OCI-LY7 (cell line): ENCODE measurements at regions not wholly inside any gene's neighbourhood (a gene's known extent, or its start where the extent isn't known, plus 50 kb on each side); places are given as distances from the start of the nearest gene placed in this dataset.
A peak's percentile ranks its signal among the peaks of the same experiment; 100 is the strongest.

Experiments used
- BruUV-seq: library from RNA; stranded (reverse); fragments of 400-500 nt; replicated peaks from 2 replicates; lab custom pipeline; 2021; lab: Mats Ljungman, UMichigan
- CTCF ChIA-PET: fragments of 300-600 bp; sonication (Branson Sonifier 250); formaldehyde crosslinking; loops from one replicate; lab custom pipeline; 2022; ENCODE audit warnings: antibody characterized with exemption; ENCODE audit not compliant: unreplicated experiment; lab: Charles Lee
- POLR2A ChIA-PET: fragments of 300-600 bp; sonication (Branson Sonifier 250); formaldehyde crosslinking; loops from one replicate; lab custom pipeline; 2022; ENCODE audit warnings: antibody characterized with exemption; lab: Charles Lee
- DNase-seq: peaks from one replicate; pipeline ENCODE4 v3.0.0-alpha.2; 2015; ENCODE audit warnings: low spot score
- H2AFZ ChIP-seq: fragments of 200-600 bp; sonication (generic), shearing (Covaris generic); 2 replicates; pipeline ENCODE4 v1.6.1; 2014; ENCODE audit warnings: mild to moderate bottlenecking, antibody characterized with exemption, low read length, moderate library complexity
- H3K27ac ChIP-seq: fragments of 200-600 bp; sonication (generic); 2 replicates; pipeline ENCODE4 v1.5.1; 2014; ENCODE audit warnings: mixed run types, low read depth, mild to moderate bottlenecking, moderate library complexity, low read length, inconsistent platforms; ENCODE audit not compliant: poor library complexity, severe bottlenecking
- H3K36me3 ChIP-seq: fragments of 200-600 bp; sonication (generic); 2 replicates; pipeline ENCODE4 v1.6.1; 2014; ENCODE audit warnings: mild to moderate bottlenecking, antibody characterized with exemption, low read length, moderate library complexity, mixed read lengths; ENCODE audit not compliant: insufficient read depth
- H3K4me1 ChIP-seq: fragments of 200-600 bp; sonication (generic); 2 replicates; pipeline ENCODE4 v1.5.1; 2014; ENCODE audit warnings: mild to moderate bottlenecking, low read length; ENCODE audit not compliant: insufficient read depth, poor library complexity, severe bottlenecking
- H3K4me2 ChIP-seq: fragments of 200-600 bp; sonication (generic); 2 replicates; pipeline ENCODE4 v1.6.1; 2014; ENCODE audit warnings: mild to moderate bottlenecking, low read length
- H3K4me3 ChIP-seq: fragments of 200-600 bp; sonication (generic); 2 replicates; pipeline ENCODE4 v1.5.1; 2014; ENCODE audit warnings: mild to moderate bottlenecking, low read depth, low read length; ENCODE audit not compliant: poor library complexity, severe bottlenecking
- H3K79me2 ChIP-seq: fragments of 200-600 bp; sonication (generic); 2 replicates; pipeline ENCODE4 v1.6.1; 2016; ENCODE audit warnings: low read depth, mild to moderate bottlenecking, low read length, moderate library complexity, mixed read lengths; ENCODE audit not compliant: insufficient read depth
- H3K9me2 ChIP-seq: fragments of 200-600 bp; sonication (generic); 2 replicates; pipeline ENCODE4 v1.6.1; 2016; ENCODE audit warnings: mild to moderate bottlenecking, low read length, mixed read lengths; ENCODE audit not compliant: insufficient read depth
- H3K9me3 ChIP-seq: fragments of 200-600 bp; sonication (generic); 2 replicates; pipeline ENCODE4 v1.6.1; 2014; ENCODE audit warnings: mild to moderate bottlenecking, mixed run types, low read length, mixed read lengths
- H4K20me1 ChIP-seq: fragments of 200-600 bp; sonication (generic); 2 replicates; pipeline ENCODE4 v1.6.1; 2014; ENCODE audit warnings: mild to moderate bottlenecking, antibody characterized with exemption, low read length, moderate library complexity, mixed read lengths; ENCODE audit not compliant: insufficient read depth
- EZH2phosphoT487 ChIP-seq: fragments of 200-600 bp; sonication (generic); IDR thresholded peaks from 2 replicates; pipeline ENCODE4 v1.6.1; 2018; ENCODE audit warnings: low read depth, borderline replicate concordance, mild to moderate bottlenecking, mixed run types, antibody characterized with exemption, low read length, moderate library complexity, mixed read lengths
- intact Hi-C: fragments of 100-400 bp; cut with micrococcal nuclease; formaldehyde crosslinking; loops from one replicate; pipeline ENCODE4 v1.10.0; 2022; ENCODE audit not compliant: unreplicated experiment
- TF ChIP-seq, protein P1 (sequence below): fragments of 200-600 bp; sonication (generic); conservative IDR thresholded peaks from 2 replicates; pipeline ENCODE4 v1.5.1; 2014; ENCODE audit warnings: mild to moderate bottlenecking, antibody characterized with exemption, low read length, moderate library complexity, mixed read lengths

DNA sequence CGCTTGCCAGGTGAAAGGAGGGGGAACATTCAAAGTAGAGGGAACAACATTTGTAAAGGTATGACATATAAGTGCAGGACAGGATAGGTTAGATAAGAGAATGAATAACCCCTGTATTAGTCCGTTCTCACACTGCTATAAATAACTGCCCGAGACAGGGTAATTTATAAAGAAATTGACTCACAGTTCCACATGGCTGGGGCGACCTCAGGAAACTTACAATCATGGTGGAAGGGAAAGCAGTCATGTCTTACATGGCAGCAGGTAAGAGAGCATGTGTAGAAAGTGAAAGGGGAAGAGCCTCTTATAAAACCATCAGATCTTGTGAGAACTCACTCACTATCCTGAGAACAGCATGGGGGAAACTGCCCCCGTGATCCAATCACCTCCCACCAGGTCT, 223.8 kb downstream of the SOX9 start:
- H3K4me2 ChIP-seq, result no peak overlapping the region
- TF ChIP-seq, protein P1, sequence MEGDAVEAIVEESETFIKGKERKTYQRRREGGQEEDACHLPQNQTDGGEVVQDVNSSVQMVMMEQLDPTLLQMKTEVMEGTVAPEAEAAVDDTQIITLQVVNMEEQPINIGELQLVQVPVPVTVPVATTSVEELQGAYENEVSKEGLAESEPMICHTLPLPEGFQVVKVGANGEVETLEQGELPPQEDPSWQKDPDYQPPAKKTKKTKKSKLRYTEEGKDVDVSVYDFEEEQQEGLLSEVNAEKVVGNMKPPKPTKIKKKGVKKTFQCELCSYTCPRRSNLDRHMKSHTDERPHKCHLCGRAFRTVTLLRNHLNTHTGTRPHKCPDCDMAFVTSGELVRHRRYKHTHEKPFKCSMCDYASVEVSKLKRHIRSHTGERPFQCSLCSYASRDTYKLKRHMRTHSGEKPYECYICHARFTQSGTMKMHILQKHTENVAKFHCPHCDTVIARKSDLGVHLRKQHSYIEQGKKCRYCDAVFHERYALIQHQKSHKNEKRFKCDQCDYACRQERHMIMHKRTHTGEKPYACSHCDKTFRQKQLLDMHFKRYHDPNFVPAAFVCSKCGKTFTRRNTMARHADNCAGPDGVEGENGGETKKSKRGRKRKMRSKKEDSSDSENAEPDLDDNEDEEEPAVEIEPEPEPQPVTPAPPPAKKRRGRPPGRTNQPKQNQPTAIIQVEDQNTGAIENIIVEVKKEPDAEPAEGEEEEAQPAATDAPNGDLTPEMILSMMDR, result no peak
- no peak for TF ChIP-seq EZH2phosphoT487

DNA sequence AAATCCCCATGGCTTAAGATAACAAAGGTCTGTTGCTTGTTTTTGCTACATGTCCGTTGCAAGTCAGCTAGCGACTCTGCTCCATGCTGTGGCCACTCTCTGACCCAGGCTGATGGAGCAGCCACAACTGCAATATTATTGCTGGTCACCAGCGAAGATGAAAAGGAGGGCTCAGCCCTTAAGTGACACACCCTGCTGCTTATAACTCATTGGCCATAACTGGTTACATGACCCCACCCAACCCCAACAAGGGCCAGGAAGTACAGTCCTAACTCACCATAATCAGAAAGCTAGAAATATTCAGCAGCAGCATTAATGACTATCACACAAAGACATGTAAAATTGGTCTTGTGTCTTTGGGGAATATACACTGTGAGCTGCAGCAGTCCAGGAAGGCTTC, 224.3 kb downstream of the SOX9 start:
- TF ChIP-seq, protein P1, result no peak
- TF ChIP-seq EZH2phosphoT487, result no peak
- CTCF ChIA-PET, result no interaction called here
- intact Hi-C loops, result no loop called here
- Histone ChIP-seq H3K36me3 (no peaks in the 10 kb centered on the region), H4K20me1 (no peaks in the 10 kb centered on the region), H3K4me3 (no peak overlapping the region), H3K9me2 (no peaks in the 10 kb centered on the region), H3K4me2 (no peak overlapping the region), H3K79me2 (no peaks in the 10 kb centered on the region), H2AFZ (no peak overlapping the region), H3K27ac (no peak overlapping the region), H3K4me1 (no peaks in the 10 kb centered on the region), H3K9me3 (no peaks in the 10 kb centered on the region)
- no TSS peak for BruUV-seq
- DNase-seq, result no peak
- POLR2A ChIA-PET, result no interaction called here

More for the DNA sequence above, 223.8 kb downstream of the SOX9 start:
- no peaks in the 10 kb centered on the region for H3K79me2 ChIP-seq
- BruUV-seq, result no TSS peak
- no peaks in the 10 kb centered on the region for H4K20me1 ChIP-seq
- no peaks in the 10 kb centered on the region for H3K36me3 ChIP-seq
- H3K27ac ChIP-seq, result no peak overlapping the region
- no peaks in the 10 kb centered on the region for H3K4me1 ChIP-seq
- H2AFZ ChIP-seq, result no peak overlapping the region
- H3K9me2 ChIP-seq, result no peaks in the 10 kb centered on the region
- no peaks in the 10 kb centered on the region for H3K9me3 ChIP-seq
- intact Hi-C loops, result no loop called here
- no peak for DNase-seq
- ChIA-PET CTCF (no interaction called here), POLR2A (no interaction called here)
- no peak overlapping the region for H3K4me3 ChIP-seq

DNA sequence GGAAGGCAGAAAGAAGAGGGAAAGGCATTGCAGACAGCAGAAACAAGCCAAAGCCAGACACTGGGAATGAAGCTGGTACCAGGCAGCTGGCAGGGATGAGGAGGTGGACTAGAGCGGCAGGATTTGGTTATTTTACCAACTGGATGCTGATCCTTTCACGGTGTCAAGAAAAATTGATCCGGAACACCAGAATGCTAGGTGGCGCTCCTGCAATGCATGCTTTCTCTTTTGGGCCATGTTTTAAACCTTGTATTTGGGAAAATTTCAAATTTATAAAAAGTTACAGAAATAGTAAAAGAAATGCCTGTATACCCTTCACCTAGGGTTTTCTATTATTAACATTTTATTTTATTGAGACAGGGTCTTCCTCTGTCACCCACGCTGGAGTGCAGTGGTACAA, 224.7 kb downstream of the SOX9 start:
- intact Hi-C loops, result no loop called here
- Histone ChIP-seq H3K4me3 (no peak overlapping the region), H3K9me2 (no peaks in the 10 kb centered on the region), H3K79me2 (no peaks in the 10 kb centered on the region), H4K20me1 (no peaks in the 10 kb centered on the region), H3K27ac (no peak overlapping the region), H3K4me2 (no peak overlapping the region), H3K9me3 (no peaks in the 10 kb centered on the region), H3K4me1 (no peaks in the 10 kb centered on the region), H2AFZ (no peak overlapping the region), H3K36me3 (no peaks in the 10 kb centered on the region)
- CTCF ChIA-PET, result no interaction called here
- POLR2A ChIA-PET, result no interaction called here
- TF ChIP-seq EZH2phosphoT487, result no peak
- TF ChIP-seq, protein P1, result 0 out of 2 replicates have a peak, but pooled peaks have one; percentile 26
- DNase-seq, result no peak
- no TSS peak for BruUV-seq
